HEK293T (cell line): ENCODE measurements at regions not wholly inside any gene's neighbourhood (a gene's known extent, or its start where the extent isn't known, plus 50 kb on each side); places are given as distances from the start of the nearest gene placed in this dataset.
"Not testable (repeated sequence)": the region's sequence is repeated elsewhere in the genome, so short reads cannot be mapped to it uniquely, and the experiment has no call there.

Experiments
- ARNT ChIP-seq: fragments of 450-650 bp; IDR thresholded peaks from 2 replicates; pipeline ENCODE4 v1.6.1; 2017; ENCODE audit warnings: mild to moderate bottlenecking
- ELF4 ChIP-seq: fragments of 450-650 bp; IDR thresholded peaks from 2 replicates; pipeline ENCODE4 v1.6.1; 2017; ENCODE audit warnings: antibody characterized with exemption
- FOXM1 ChIP-seq: fragments of 450-650 bp; IDR thresholded peaks from 2 replicates; pipeline ENCODE4 v1.6.1; 2017; ENCODE audit warnings: mild to moderate bottlenecking, borderline replicate concordance
- HDGF ChIP-seq: fragments of 450-650 bp; IDR thresholded peaks from 2 replicates; pipeline ENCODE4 v1.6.1; 2017; ENCODE audit warnings: antibody characterized with exemption, borderline replicate concordance
- LEF1 ChIP-seq: fragments of 450-650 bp; IDR thresholded peaks from 2 replicates; pipeline ENCODE4 v1.6.1; 2017; ENCODE audit warnings: mild to moderate bottlenecking, borderline replicate concordance
- NFRKB ChIP-seq: fragments of 450-650 bp; IDR thresholded peaks from 2 replicates; pipeline ENCODE4 v1.6.1; 2016; ENCODE audit warnings: mild to moderate bottlenecking, moderate library complexity
- SUZ12 ChIP-seq: fragments of 450-650 bp; IDR thresholded peaks from 2 replicates; pipeline ENCODE4 v1.6.1; 2016; ENCODE audit warnings: mild to moderate bottlenecking
- ZNF384 ChIP-seq: fragments of 450-650 bp; IDR thresholded peaks from 2 replicates; pipeline ENCODE4 v1.6.1; 2016
- TF ChIP-seq, protein P1 (sequence below): fragments of 450-650 bp; IDR thresholded peaks from 2 replicates; pipeline ENCODE4 v1.6.1; 2016

- not testable (repeated sequence) for TF ChIP-seq LEF1, ELF4, ARNT, SUZ12, FOXM1, ZNF384, HDGF, NFRKB
- TF ChIP-seq, protein P1, sequence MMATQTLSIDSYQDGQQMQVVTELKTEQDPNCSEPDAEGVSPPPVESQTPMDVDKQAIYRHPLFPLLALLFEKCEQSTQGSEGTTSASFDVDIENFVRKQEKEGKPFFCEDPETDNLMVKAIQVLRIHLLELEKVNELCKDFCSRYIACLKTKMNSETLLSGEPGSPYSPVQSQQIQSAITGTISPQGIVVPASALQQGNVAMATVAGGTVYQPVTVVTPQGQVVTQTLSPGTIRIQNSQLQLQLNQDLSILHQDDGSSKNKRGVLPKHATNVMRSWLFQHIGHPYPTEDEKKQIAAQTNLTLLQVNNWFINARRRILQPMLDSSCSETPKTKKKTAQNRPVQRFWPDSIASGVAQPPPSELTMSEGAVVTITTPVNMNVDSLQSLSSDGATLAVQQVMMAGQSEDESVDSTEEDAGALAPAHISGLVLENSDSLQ, result peak; percentile 52; the same call in 1 of the 2 replicates
These were observed 165.7 kb upstream of the HES1 start for GRCh38 chr3:193970131-193970772.
